SK-N-SH (cell line): ENCODE measurements at regions not wholly inside any gene's neighbourhood (a gene's known extent, or its start where the extent isn't known, plus 50 kb on each side); places are given as distances from the start of the nearest gene placed in this dataset.

ENCODE experiments used
- CTCF ChIA-PET: fragments of 300-600, 350-600 bp; formaldehyde crosslinking; extraction: SDS; loops from one replicate; lab custom pipeline; 2021; lab: Yijun Ruan, JAX
- POLR2A ChIA-PET: fragments of 350-600 bp; sonication (Branson Sonifier 250); formaldehyde crosslinking; extraction: SDS; loops from one replicate; lab custom pipeline; 2020; ENCODE audit warnings: antibody characterized with exemption, inconsistent platforms; lab: Yijun Ruan, JAX
- DNase-seq: peaks from one replicate; pipeline ENCODE4 v3.0.0; 2012
- H2AFZ ChIP-seq: fragments of 200-600 bp; sonication (generic); 2 replicates; pipeline ENCODE4 v1.8.1; 2016; ENCODE audit warnings: antibody characterized with exemption, mild to moderate bottlenecking, low read depth
- H3F3A ChIP-seq: fragments of 200-600 bp; sonication (generic); replicated peaks from 2 replicates; pipeline ENCODE3; 2016; ENCODE audit warnings: antibody characterized with exemption, mild to moderate bottlenecking; ENCODE audit not compliant: insufficient read depth
- H3K27ac ChIP-seq, 2 experiments: fragments of 200-500 bp in 1 of 2; fragments of 200-600 bp in 1 of 2; sonication (Bioruptor generic) in 1 of 2; sonication (generic), shearing (Covaris generic) in 1 of 2; 2 replicates each; pipeline versions ENCODE4 v1.5.1 to v1.6.1; 2014 to 2016; ENCODE audit warnings: low read depth in 2 of 2, inconsistent platforms in 1 of 2, low read length in 1 of 2, mild to moderate bottlenecking in 1 of 2, mixed read lengths in 1 of 2
- H3K27me3 ChIP-seq: fragments of 200-600 bp; sonication (generic), shearing (Covaris generic); 2 replicates; pipeline ENCODE4 v1.6.1; 2016; ENCODE audit warnings: mixed run types; ENCODE audit not compliant: insufficient read depth
- H3K36me3 ChIP-seq, 2 experiments: fragments of 200-500 bp in 1 of 2; fragments of 200-600 bp in 1 of 2; sonication (Bioruptor generic) in 1 of 2; sonication (generic) in 1 of 2; replicated peaks in 1 of 2; 2 replicates each; pipeline versions ENCODE3 to v1.5.1; 2014 to 2016; ENCODE audit warnings: low read length in 1 of 2, mild to moderate bottlenecking in 1 of 2; ENCODE audit not compliant: insufficient read depth in 2 of 2, control insufficient read depth in 1 of 2
- H3K4me1 ChIP-seq, 2 experiments: fragments of 200-500 bp in 1 of 2; fragments of 200-600 bp in 1 of 2; sonication (Bioruptor generic) in 1 of 2; sonication (generic), shearing (Covaris generic) in 1 of 2; 2 replicates each; pipeline versions ENCODE4 v1.5.1 to v1.6.1; 2014 to 2016; ENCODE audit warnings: low read depth in 1 of 2, low read length in 1 of 2, mixed run types in 1 of 2; ENCODE audit not compliant: insufficient read depth in 2 of 2, control insufficient read depth in 1 of 2
- H3K4me2 ChIP-seq: fragments of 200-600 bp; sonication (generic), shearing (Covaris generic); 2 replicates; pipeline ENCODE4 v1.6.1; 2017; ENCODE audit warnings: mixed run types
- H3K4me3 ChIP-seq, 2 experiments: fragments of 200-500 bp in 1 of 2; fragments of 200-600 bp in 1 of 2; sonication (Bioruptor generic) in 1 of 2; sonication (generic), shearing (Covaris generic) in 1 of 2; 2 replicates each; pipeline versions ENCODE4 v1.5.1 to v1.8.1; 2014 to 2016; ENCODE audit warnings: low read depth in 2 of 2, inconsistent platforms in 1 of 2, low read length in 1 of 2, mild to moderate bottlenecking in 1 of 2, mixed read lengths in 1 of 2, moderate library complexity in 1 of 2
- H3K79me2 ChIP-seq: fragments of 200-600 bp; sonication (generic); 2 replicates; pipeline ENCODE4 v1.8.1; 2017; ENCODE audit warnings: mild to moderate bottlenecking; ENCODE audit not compliant: insufficient read depth
- H3K9ac ChIP-seq: fragments of 200-600 bp; sonication (generic); 2 replicates; pipeline ENCODE4 v1.6.1; 2017; ENCODE audit warnings: mixed run types
- H3K9me2 ChIP-seq: fragments of 200-600 bp; sonication (generic); 2 replicates; pipeline ENCODE4 v1.6.1; 2017; ENCODE audit warnings: mixed run types
- H3K9me3 ChIP-seq: fragments of 200-600 bp; sonication (generic); 2 replicates; pipeline ENCODE4 v1.6.1; 2017; ENCODE audit warnings: mixed run types, mild to moderate bottlenecking, moderate library complexity
- H4K20me1 ChIP-seq: fragments of 200-600 bp; sonication (generic); 2 replicates; pipeline ENCODE4 v1.6.1; 2017; ENCODE audit warnings: mild to moderate bottlenecking, mixed run types; ENCODE audit not compliant: insufficient read depth
- EP300 ChIP-seq, 2 experiments: IDR thresholded peaks; 2 replicates each; pipeline versions ENCODE4 v1.4.0 to v1.6.1; 2012; ENCODE audit warnings: borderline replicate concordance in 1 of 2, low read depth in 1 of 2, low read length in 1 of 2
- FOSL2 ChIP-seq: IDR thresholded peaks from 2 replicates; pipeline ENCODE4 v1.4.0; 2012; ENCODE audit warnings: low read depth, mild to moderate bottlenecking, moderate library complexity, borderline replicate concordance
- JUND ChIP-seq: IDR thresholded peaks from 2 replicates; pipeline ENCODE4 v1.4.0; 2012
- RAD21 ChIP-seq: IDR thresholded peaks from 2 replicates; pipeline ENCODE4 v1.6.1; 2012; ENCODE audit warnings: mild to moderate bottlenecking, low read length
- RCOR1 ChIP-seq: fragments of 150-350 bp; IDR thresholded peaks from 2 replicates; pipeline ENCODE4 v1.6.1; 2017; ENCODE audit warnings: antibody characterized with exemption, low read length
- SMC3 ChIP-seq: IDR thresholded peaks from 2 replicates; pipeline ENCODE4 v1.6.1; 2012; ENCODE audit warnings: low read depth, low read length, improper control_type of control experiment
- TEAD4 ChIP-seq: IDR thresholded peaks from 2 replicates; pipeline ENCODE4 v1.4.0; 2012; ENCODE audit warnings: mild to moderate bottlenecking, borderline replicate concordance; ENCODE audit not compliant: insufficient read depth
- USF1 ChIP-seq: IDR thresholded peaks from 2 replicates; pipeline ENCODE4 v1.4.0; 2012; ENCODE audit warnings: low read depth, borderline replicate concordance
- YY1 ChIP-seq: IDR thresholded peaks from 2 replicates; pipeline ENCODE4 v1.4.0; 2012; ENCODE audit warnings: low read depth, mild to moderate bottlenecking
- WGBS: methylation state at CpG from one replicate; pipeline ENCODE4 v1.1.6; 2017; ENCODE audit warnings: low lambda C conversion rate; 5-methylcytosine and 5-hydroxymethylcytosine counted together
- TF ChIP-seq, protein P1 (sequence below): fragments of 150-350 bp; IDR thresholded peaks from 2 replicates; pipeline ENCODE4 v1.6.1; 2016; ENCODE audit warnings: mild to moderate bottlenecking, low read depth, low read length
- TF ChIP-seq, protein P2 (sequence below): IDR thresholded peaks from 2 replicates; pipeline ENCODE4 v1.6.1; 2012; ENCODE audit warnings: mild to moderate bottlenecking, low read depth, low read length, moderate library complexity

DNA sequence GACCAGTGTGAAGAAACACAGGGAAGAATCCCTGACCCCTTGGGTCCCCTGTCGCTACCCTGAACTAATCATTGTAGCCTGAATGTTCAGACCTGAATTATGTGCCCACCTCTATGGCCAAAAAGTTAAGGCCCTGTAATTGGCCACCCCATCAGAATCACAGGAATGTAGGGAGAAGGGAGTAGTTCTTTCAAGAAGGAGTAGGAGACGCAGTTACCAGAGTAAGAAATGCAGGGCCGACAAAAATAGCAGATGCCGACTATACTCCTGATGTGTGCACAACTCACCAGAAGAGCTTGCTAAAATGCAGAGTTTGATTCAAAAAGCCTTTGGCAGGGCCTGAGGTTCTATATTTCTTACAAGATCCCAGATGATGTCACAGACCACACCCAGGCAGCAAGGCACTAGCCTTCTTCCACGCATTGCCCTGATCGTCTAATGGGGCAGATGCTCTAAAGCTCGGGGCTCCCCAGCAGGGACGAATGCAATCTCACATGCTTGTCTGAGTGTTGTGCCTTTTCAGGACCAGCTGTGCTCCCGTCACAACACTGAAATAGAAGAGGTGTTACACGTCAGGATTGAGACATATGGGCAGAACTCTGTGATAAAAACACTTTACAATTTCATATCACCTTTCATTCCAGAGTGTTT, 161.0 kb upstream of the FAM241A start:
- ChIA-PET POLR2A (no interaction called here), CTCF (interaction anchor here (1.5 kb wide), 1 partner anchor 46 kb away, joined by 3 read pairs; no protein-coding TSS in a partner anchor)
- DNase-seq = no peak

DNA sequence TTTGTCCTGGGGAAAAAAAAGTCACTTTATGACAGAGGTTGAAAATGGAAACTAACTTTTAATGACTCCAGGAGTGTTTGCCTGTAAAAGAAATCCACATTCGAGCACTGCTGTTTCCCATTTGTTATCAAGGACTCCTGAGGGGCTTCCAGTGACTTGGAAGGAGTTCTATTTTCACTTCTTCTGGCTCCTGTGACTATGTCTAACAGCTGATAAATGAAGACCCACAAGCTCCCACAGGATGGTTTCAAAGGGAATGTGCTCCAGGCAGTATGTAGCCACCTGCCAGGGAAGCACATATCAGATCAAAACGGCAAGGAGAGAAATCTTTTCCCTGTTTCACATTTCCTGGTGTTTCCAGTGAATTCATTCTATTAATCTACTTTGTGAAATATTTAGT, 159.8 kb upstream of the FAM241A start:
- Histone ChIP-seq H3K79me2 (no peaks in the 10 kb centered on the region), H3F3A (no peaks in the 10 kb centered on the region), H4K20me1 (no peaks in the 10 kb centered on the region), H3K27ac (no peak overlapping the region), H3K27me3 (peaks cover 6% of the 10 kb centered on the region; the same call in 1 of the 2 replicates), H3K4me2 (no peak overlapping the region), H2AFZ (no peak overlapping the region), H3K9me3 (no peaks in the 10 kb centered on the region), H3K4me1 (no peaks in the 10 kb centered on the region), H3K9me2 (no peaks in the 10 kb centered on the region), H3K36me3 (no peaks in the 10 kb centered on the region)
- no peak for DNase-seq
- CTCF ChIA-PET = no interaction called here
- POLR2A ChIA-PET = no interaction called here
- 0% methylated on average over 2 of the region's 2 CpGs for WGBS
- TF ChIP-seq TEAD4 (no peak), EP300 (IDR thresholded peaks at IDR 0.05; ENCODE audit: borderline replicate concordance in 1 of 2, low read depth in 1 of 2, low read length in 1 of 2) (no peak), RAD21 (no peak), RCOR1 (no peak), FOSL2 (no peak), JUND (no peak), SMC3 (no peak), YY1 (no peak)
- TF ChIP-seq, protein P1, sequence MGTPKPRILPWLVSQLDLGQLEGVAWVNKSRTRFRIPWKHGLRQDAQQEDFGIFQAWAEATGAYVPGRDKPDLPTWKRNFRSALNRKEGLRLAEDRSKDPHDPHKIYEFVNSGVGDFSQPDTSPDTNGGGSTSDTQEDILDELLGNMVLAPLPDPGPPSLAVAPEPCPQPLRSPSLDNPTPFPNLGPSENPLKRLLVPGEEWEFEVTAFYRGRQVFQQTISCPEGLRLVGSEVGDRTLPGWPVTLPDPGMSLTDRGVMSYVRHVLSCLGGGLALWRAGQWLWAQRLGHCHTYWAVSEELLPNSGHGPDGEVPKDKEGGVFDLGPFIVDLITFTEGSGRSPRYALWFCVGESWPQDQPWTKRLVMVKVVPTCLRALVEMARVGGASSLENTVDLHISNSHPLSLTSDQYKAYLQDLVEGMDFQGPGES = no peak
- TF ChIP-seq, protein P2, sequence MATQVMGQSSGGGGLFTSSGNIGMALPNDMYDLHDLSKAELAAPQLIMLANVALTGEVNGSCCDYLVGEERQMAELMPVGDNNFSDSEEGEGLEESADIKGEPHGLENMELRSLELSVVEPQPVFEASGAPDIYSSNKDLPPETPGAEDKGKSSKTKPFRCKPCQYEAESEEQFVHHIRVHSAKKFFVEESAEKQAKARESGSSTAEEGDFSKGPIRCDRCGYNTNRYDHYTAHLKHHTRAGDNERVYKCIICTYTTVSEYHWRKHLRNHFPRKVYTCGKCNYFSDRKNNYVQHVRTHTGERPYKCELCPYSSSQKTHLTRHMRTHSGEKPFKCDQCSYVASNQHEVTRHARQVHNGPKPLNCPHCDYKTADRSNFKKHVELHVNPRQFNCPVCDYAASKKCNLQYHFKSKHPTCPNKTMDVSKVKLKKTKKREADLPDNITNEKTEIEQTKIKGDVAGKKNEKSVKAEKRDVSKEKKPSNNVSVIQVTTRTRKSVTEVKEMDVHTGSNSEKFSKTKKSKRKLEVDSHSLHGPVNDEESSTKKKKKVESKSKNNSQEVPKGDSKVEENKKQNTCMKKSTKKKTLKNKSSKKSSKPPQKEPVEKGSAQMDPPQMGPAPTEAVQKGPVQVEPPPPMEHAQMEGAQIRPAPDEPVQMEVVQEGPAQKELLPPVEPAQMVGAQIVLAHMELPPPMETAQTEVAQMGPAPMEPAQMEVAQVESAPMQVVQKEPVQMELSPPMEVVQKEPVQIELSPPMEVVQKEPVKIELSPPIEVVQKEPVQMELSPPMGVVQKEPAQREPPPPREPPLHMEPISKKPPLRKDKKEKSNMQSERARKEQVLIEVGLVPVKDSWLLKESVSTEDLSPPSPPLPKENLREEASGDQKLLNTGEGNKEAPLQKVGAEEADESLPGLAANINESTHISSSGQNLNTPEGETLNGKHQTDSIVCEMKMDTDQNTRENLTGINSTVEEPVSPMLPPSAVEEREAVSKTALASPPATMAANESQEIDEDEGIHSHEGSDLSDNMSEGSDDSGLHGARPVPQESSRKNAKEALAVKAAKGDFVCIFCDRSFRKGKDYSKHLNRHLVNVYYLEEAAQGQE = no peak
- TF ChIP-seq, all 33 proteins: peak for 0
- Histone ChIP-seq H3K9ac (no peak overlapping the region), H3K4me3 (no peak overlapping the region)

More for the DNA sequence above, 161.0 kb upstream of the FAM241A start:
- Histone ChIP-seq H3F3A (no peaks in the 10 kb centered on the region), H3K27ac (no peak overlapping the region), H3K9me2 (no peaks in the 10 kb centered on the region), H3K4me2 (no peak overlapping the region), H2AFZ (no peak overlapping the region), H3K79me2 (no peaks in the 10 kb centered on the region), H3K36me3 (no peaks in the 10 kb centered on the region), H3K9me3 (no peaks in the 10 kb centered on the region), H3K4me3 (no peak overlapping the region), H3K9ac (no peak overlapping the region), H4K20me1 (no peaks in the 10 kb centered on the region), H3K27me3 (peaks cover 6% of the 10 kb centered on the region; the same call in 1 of the 2 replicates), H3K4me1 (no peaks in the 10 kb centered on the region)
- WGBS = 22% methylated on average over 9 of the region's 10 CpGs
- TF ChIP-seq USF1 (no peak), SMC3 (no peak)
